ENCODE measurements at regions not wholly inside any gene's neighbourhood (a gene's known extent, or its start where the extent isn't known, plus 50 kb on each side); places are given as distances from the start of the nearest gene placed in this dataset.

- TF ChIP-seq CTCF (IDR thresholded peaks at IDR 0.05) (no peak), EZH2 (IDR thresholded peaks at IDR 0.05; ENCODE audit: borderline replicate concordance, insufficient read depth, low read depth, low read length, poor library complexity, severe bottlenecking) (no peak)
Measured at GRCh38 chr12:127060933-127061332, 1206.0 kb upstream of the TMEM132C start.

Data from B cell (primary cell).